ENCODE measurements at regions not wholly inside any gene's neighbourhood (a gene's known extent, or its start where the extent isn't known, plus 50 kb on each side); places are given as distances from the start of the nearest gene placed in this dataset.

- Mint-ChIP-seq H3K27ac (no peak overlapping the region), H3K27me3 (peaks cover 7 to 8% of the 10 kb centered on the region in 2 donors), H3K4me1 (no peaks in the 10 kb centered on the region), H3K9me3 (peaks cover 0 to 2% (median 0%) of the 10 kb centered on the region in 8 donors), H3K4me3 (peak overlapping the region in 1 of 8 donors; percentile 5), H3K36me3 (no peaks in the 10 kb centered on the region)
- no peaks in the 10 kb centered on the region for H3K36me3 ChIP-seq (ENCODE audit: insufficient read depth, low read length)
- ChIA-PET POLR2A (ENCODE audit: partially characterized antibody) (no interaction called here), CTCF (ENCODE audit: partially characterized antibody) (interaction anchor here (1.1 to 2.7 kb wide), 4 partner anchors 13 to 1871 kb away, joined by 3 to 11 read pairs (median 4); no protein-coding TSS in a partner anchor)
- H3K27me3 ChIP-seq (ENCODE audit: insufficient read depth, low read length): no peaks in the 10 kb centered on the region
- no peak overlapping the region for H3K4me3 ChIP-seq (ENCODE audit: low read length in 2 of 2)
- intact Hi-C loops (cut with micrococcal nuclease): loop anchor here (5.0 kb wide), 2 partner anchors 1540 to 1945 kb away; no protein-coding TSS in a partner anchor
- no peak overlapping the region for H3K27ac ChIP-seq (ENCODE audit: low read depth, low read length)
- no peaks in the 10 kb centered on the region for H3K9me3 ChIP-seq (ENCODE audit: control insufficient read depth in 1 of 2, low read length in 2 of 2)
- H3K4me1 ChIP-seq (ENCODE audit: insufficient read depth, low read length): no peaks in the 10 kb centered on the region
- peak in 4 of 5 donors; percentile 25 to 40 (median 32) for DNase-seq
Measured at GRCh38 chr2:41782306-41783158, 265.3 kb upstream of the PKDCC start.

- no peaks in the 10 kb centered on the region for H3K36me3 ChIP-seq (ENCODE audit: insufficient read depth, low read length)
- POLR2A ChIA-PET (ENCODE audit: partially characterized antibody): no interaction called here
- no peak overlapping the region for H3K27ac Mint-ChIP-seq
- no peaks in the 10 kb centered on the region for H3K27me3 ChIP-seq (ENCODE audit: insufficient read depth, low read length)
- no peaks in the 10 kb centered on the region for H3K4me1 Mint-ChIP-seq
- no peaks in the 10 kb centered on the region for H3K36me3 Mint-ChIP-seq
- intact Hi-C loops (cut with micrococcal nuclease): loop anchor here (5.0 kb wide), 2 partner anchors 1542 to 1947 kb away; no protein-coding TSS in a partner anchor
- DNase-seq: no peak
- no peak overlapping the region for H3K4me3 ChIP-seq (ENCODE audit: low read length in 2 of 2)
- no peak overlapping the region for H3K27ac ChIP-seq (ENCODE audit: low read depth, low read length)
- H3K9me3 Mint-ChIP-seq: peaks cover 0 to 2% (median 0%) of the 10 kb centered on the region in 8 donors
- CTCF ChIA-PET (ENCODE audit: partially characterized antibody): no interaction called here
- H3K9me3 ChIP-seq (ENCODE audit: control insufficient read depth in 1 of 2, low read length in 2 of 2): no peaks in the 10 kb centered on the region
- H3K27me3 Mint-ChIP-seq: peaks cover 12 to 13% of the 10 kb centered on the region in 2 donors
- no peaks in the 10 kb centered on the region for H3K4me1 ChIP-seq (ENCODE audit: insufficient read depth, low read length)
- no peak overlapping the region for H3K4me3 Mint-ChIP-seq
Measured at GRCh38 chr2:41784496-41784895, 263.3 kb upstream of the PKDCC start.

DNA sequence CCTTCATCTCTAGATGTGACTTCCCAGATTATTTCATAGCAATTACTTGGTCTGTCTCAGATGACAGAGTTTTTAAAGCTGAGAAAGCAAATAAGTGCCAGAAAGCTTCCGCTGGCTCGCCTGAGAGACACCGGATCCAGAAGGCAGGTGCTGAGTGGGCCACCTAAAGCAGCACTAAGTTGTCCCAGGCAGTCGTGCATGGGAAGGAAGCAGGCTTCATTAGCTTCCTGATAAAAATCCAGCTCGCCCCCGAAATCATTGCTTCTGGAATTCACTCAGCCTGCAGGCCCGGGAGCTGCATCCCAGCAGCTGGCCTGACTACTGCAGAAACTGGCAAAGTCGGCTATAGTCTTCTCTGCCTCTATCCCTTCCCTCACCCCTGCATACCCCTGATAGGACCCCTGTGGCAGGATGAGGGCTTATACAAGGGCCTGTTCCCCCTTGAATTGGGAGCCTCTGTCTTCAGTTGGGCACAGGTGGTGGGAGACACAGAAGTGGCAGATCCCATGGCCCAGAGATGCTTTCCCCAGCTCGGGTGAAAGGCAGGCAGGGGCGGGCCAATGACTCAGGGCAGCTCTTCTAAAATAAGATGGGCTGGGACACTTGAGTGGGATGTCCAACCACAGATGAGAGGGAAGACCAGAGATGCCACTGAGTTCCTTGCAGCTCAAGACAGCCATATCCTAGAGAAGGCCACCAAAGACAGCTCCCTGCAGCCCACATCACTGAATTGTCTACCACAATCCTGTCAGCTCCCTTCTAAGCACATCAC, 262.4 kb upstream of the PKDCC start:
- H3K27ac ChIP-seq (ENCODE audit: low read depth, low read length): no peak overlapping the region
- no peak for DNase-seq
- Mint-ChIP-seq H3K4me3 (no peak overlapping the region), H3K9me3 (peaks cover 0 to 2% (median 0%) of the 10 kb centered on the region in 8 donors), H3K27ac (no peak overlapping the region), H3K4me1 (no peaks in the 10 kb centered on the region), H3K27me3 (peaks cover 12 to 13% of the 10 kb centered on the region in 2 donors), H3K36me3 (no peaks in the 10 kb centered on the region)
- no peaks in the 10 kb centered on the region for H3K9me3 ChIP-seq (ENCODE audit: control insufficient read depth in 1 of 2, low read length in 2 of 2)
- CTCF ChIA-PET (ENCODE audit: partially characterized antibody): interaction anchor here (0.9 to 1.1 kb wide), 2 partner anchors 9 to 1873 kb away, joined by 3 read pairs; no protein-coding TSS in a partner anchor
- POLR2A ChIA-PET (ENCODE audit: partially characterized antibody): no interaction called here
- H3K27me3 ChIP-seq (ENCODE audit: insufficient read depth, low read length): no peaks in the 10 kb centered on the region
- H3K36me3 ChIP-seq (ENCODE audit: insufficient read depth, low read length): no peaks in the 10 kb centered on the region
- no peak overlapping the region for H3K4me3 ChIP-seq (ENCODE audit: low read length in 2 of 2)
- intact Hi-C loops (cut with micrococcal nuclease): no loop called here
- H3K4me1 ChIP-seq (ENCODE audit: insufficient read depth, low read length): no peaks in the 10 kb centered on the region

DNA sequence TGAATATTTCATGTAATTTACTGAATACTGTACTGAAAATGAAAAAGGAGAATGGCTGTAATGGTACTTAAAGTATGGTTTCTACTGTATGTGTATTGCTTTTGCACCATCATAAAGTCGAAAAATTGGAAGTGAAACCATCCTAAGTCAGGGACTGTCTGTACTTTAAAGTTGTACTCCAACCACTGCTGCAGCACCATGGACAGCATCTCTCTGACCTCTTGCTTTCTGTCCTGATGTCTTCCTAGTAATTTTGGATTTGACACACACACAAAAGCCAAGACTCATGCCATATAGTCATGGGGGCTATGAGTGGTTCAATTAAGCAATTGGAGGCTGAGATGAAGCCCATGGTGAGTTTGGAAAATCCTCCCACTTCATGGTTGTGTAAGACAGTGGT, 256.3 kb upstream of the PKDCC start:
- DNase-seq: no peak
- ChIA-PET POLR2A (ENCODE audit: partially characterized antibody) (no interaction called here), CTCF (ENCODE audit: partially characterized antibody) (interaction anchor here (0.5 to 0.8 kb wide), 2 partner anchors 867 to 1877 kb away, joined by 3 read pairs; no protein-coding TSS in a partner anchor)
- Histone ChIP-seq H3K27ac (ENCODE audit: low read depth, low read length) (no peak overlapping the region), H3K36me3 (ENCODE audit: insufficient read depth, low read length) (no peaks in the 10 kb centered on the region), H3K4me1 (ENCODE audit: insufficient read depth, low read length) (no peaks in the 10 kb centered on the region), H3K4me3 (ENCODE audit: low read length in 2 of 2) (no peak overlapping the region), H3K27me3 (ENCODE audit: insufficient read depth, low read length) (no peaks in the 10 kb centered on the region), H3K9me3 (ENCODE audit: control insufficient read depth in 1 of 2, low read length in 2 of 2) (no peaks in the 10 kb centered on the region)
- intact Hi-C loops (cut with micrococcal nuclease): no loop called here
- peaks cover 0 to 5% (median under 1%) of the 10 kb centered on the region in 8 donors for H3K9me3 Mint-ChIP-seq
- peaks cover 5 to 13% of the 10 kb centered on the region in 2 donors for H3K27me3 Mint-ChIP-seq
- no peak overlapping the region for H3K4me3 Mint-ChIP-seq
- H3K4me1 Mint-ChIP-seq: no peaks in the 10 kb centered on the region
- peak overlapping the region in 1 of 7 donors; percentile 4 for H3K27ac Mint-ChIP-seq
- no peaks in the 10 kb centered on the region for H3K36me3 Mint-ChIP-seq

DNA sequence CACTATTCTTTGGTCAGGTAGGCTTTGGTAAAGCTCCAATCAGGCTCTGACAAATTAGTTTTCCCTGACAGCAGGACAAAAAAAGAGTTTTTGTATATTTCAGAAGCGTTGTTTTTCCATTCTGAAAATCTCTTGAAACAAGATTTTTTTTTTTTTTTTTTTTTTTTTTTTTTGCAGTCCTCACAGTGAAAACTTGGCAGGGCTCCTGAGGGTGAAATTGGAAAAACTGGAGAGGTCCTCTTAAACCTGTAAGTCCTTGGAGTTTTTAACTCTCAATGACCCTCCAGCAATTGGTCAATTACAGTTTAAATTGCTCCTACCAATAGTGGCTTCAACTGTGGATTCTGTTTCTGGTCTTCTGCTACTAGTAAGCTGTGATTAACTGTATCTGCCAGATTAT, 244.5 kb upstream of the PKDCC start:
- Histone ChIP-seq H3K4me1 (ENCODE audit: insufficient read depth, low read length) (no peaks in the 10 kb centered on the region), H3K27ac (ENCODE audit: low read depth, low read length) (no peak overlapping the region), H3K4me3 (ENCODE audit: low read length in 2 of 2) (no peak overlapping the region), H3K36me3 (ENCODE audit: insufficient read depth, low read length) (no peaks in the 10 kb centered on the region), H3K9me3 (ENCODE audit: control insufficient read depth in 1 of 2, low read length in 2 of 2) (no peaks in the 10 kb centered on the region), H3K27me3 (ENCODE audit: insufficient read depth, low read length) (peaks cover 3% of the 10 kb centered on the region)
- ChIA-PET CTCF (ENCODE audit: partially characterized antibody) (no interaction called here), POLR2A (ENCODE audit: partially characterized antibody) (no interaction called here)
- DNase-seq: no peak
- Mint-ChIP-seq H3K27me3 (peaks cover 26 to 31% of the 10 kb centered on the region in 2 donors), H3K27ac (no peak overlapping the region), H3K4me1 (no peaks in the 10 kb centered on the region), H3K4me3 (no peak overlapping the region), H3K9me3 (peaks cover 0 to 36% (median 27%) of the 10 kb centered on the region in 8 donors), H3K36me3 (peaks cover 0 to 5% of the 10 kb centered on the region in 2 donors)
- intact Hi-C loops (cut with micrococcal nuclease): no loop called here

GRCh38 chr2:41806286-41806685, 241.5 kb upstream of the PKDCC start:
- Histone ChIP-seq H3K36me3 (ENCODE audit: insufficient read depth, low read length) (no peaks in the 10 kb centered on the region), H3K27ac (ENCODE audit: low read depth, low read length) (no peak overlapping the region), H3K27me3 (ENCODE audit: insufficient read depth, low read length) (peaks cover 3% of the 10 kb centered on the region), H3K9me3 (ENCODE audit: control insufficient read depth in 1 of 2, low read length in 2 of 2) (no peaks in the 10 kb centered on the region), H3K4me1 (ENCODE audit: insufficient read depth, low read length) (no peaks in the 10 kb centered on the region), H3K4me3 (ENCODE audit: low read length in 2 of 2) (no peak overlapping the region)
- H3K27ac Mint-ChIP-seq: no peak overlapping the region
- CTCF ChIA-PET (ENCODE audit: partially characterized antibody): no interaction called here
- peaks cover 22 to 36% of the 10 kb centered on the region in 2 donors for H3K27me3 Mint-ChIP-seq
- intact Hi-C loops (cut with micrococcal nuclease): no loop called here
- peaks cover 0 to 5% of the 10 kb centered on the region in 2 donors for H3K36me3 Mint-ChIP-seq
- POLR2A ChIA-PET (ENCODE audit: partially characterized antibody): no interaction called here
- no peak for DNase-seq
- peaks cover 0 to 32% (median 18%) of the 10 kb centered on the region in 8 donors for H3K9me3 Mint-ChIP-seq
- no peak overlapping the region for H3K4me3 Mint-ChIP-seq
- no peaks in the 10 kb centered on the region for H3K4me1 Mint-ChIP-seq

- no peak overlapping the region for H3K4me3 ChIP-seq (ENCODE audit: low read length in 2 of 2)
- H3K36me3 Mint-ChIP-seq: peaks cover 0 to 5% of the 10 kb centered on the region in 2 donors
- intact Hi-C loops (cut with micrococcal nuclease): no loop called here
- ChIA-PET POLR2A (ENCODE audit: partially characterized antibody) (no interaction called here), CTCF (ENCODE audit: partially characterized antibody) (no interaction called here)
- H3K27me3 Mint-ChIP-seq: peaks cover 16 to 19% of the 10 kb centered on the region in 2 donors
- H3K4me3 Mint-ChIP-seq: no peak overlapping the region
- no peaks in the 10 kb centered on the region for H3K4me1 ChIP-seq (ENCODE audit: insufficient read depth, low read length)
- no peaks in the 10 kb centered on the region for H3K4me1 Mint-ChIP-seq
- H3K36me3 ChIP-seq (ENCODE audit: insufficient read depth, low read length): no peaks in the 10 kb centered on the region
- H3K27me3 ChIP-seq (ENCODE audit: insufficient read depth, low read length): no peaks in the 10 kb centered on the region
- DNase-seq: no peak
- H3K9me3 Mint-ChIP-seq: peaks cover 0 to 41% (median 19%) of the 10 kb centered on the region in 8 donors
- H3K27ac Mint-ChIP-seq: no peak overlapping the region
- no peak overlapping the region for H3K27ac ChIP-seq (ENCODE audit: low read depth, low read length)
- no peaks in the 10 kb centered on the region for H3K9me3 ChIP-seq (ENCODE audit: control insufficient read depth in 1 of 2, low read length in 2 of 2)
Measured at GRCh38 chr2:41821167-41821566, 226.7 kb upstream of the PKDCC start.

Measured in CD4-positive, alpha-beta memory T cell (primary cell).